ENCODE measurements at regions not wholly inside any gene's neighbourhood (a gene's known extent, or its start where the extent isn't known, plus 50 kb on each side); places are given as distances from the start of the nearest gene placed in this dataset.
"Not testable (repeated sequence)": the region's sequence is repeated elsewhere in the genome, so short reads cannot be mapped to it uniquely, and the experiment has no call there.

- no peak for DNase-seq
Measured at GRCh38 chr11:86749821-86750401, 50.4 kb upstream of the PRSS23 start.

GRCh38 chr11:86749376-86749775 is 51.0 kb upstream of the PRSS23 start:
- no peak for DNase-seq

- DNase-seq = no peak
Measured at GRCh38 chr11:86748296-86748695, 52.0 kb upstream of the PRSS23 start.

- no peak for DNase-seq
Measured at GRCh38 chr11:86747801-86748200, 52.5 kb upstream of the PRSS23 start.

GRCh38 chr11:86746514-86746913 is 53.8 kb upstream of the PRSS23 start:
- no peak for DNase-seq

- no peak for DNase-seq
Measured at GRCh38 chr11:86745571-86745970, 54.8 kb upstream of the PRSS23 start.

- DNase-seq = peak; percentile 5
Measured at GRCh38 chr11:86743223-86744118, 56.9 kb upstream of the PRSS23 start.

GRCh38 chr11:86741839-86742805 is 58.2 kb upstream of the PRSS23 start:
- no peak for DNase-seq

GRCh38 chr11:86741484-86741835 is 58.9 kb upstream of the PRSS23 start:
- DNase-seq = no peak

- peak; percentile 73 for DNase-seq
Measured at GRCh38 chr11:86740628-86741483, 59.5 kb upstream of the PRSS23 start.

GRCh38 chr11:86738568-86738967 is 61.8 kb upstream of the PRSS23 start:
- DNase-seq = no peak

GRCh38 chr11:86737737-86738136 is 62.6 kb upstream of the PRSS23 start:
- no peak for DNase-seq

GRCh38 chr11:86737230-86737629 is 63.1 kb upstream of the PRSS23 start:
- no peak for DNase-seq

- DNase-seq = no peak
Measured at GRCh38 chr11:86736291-86737143, 63.8 kb upstream of the PRSS23 start.

- DNase-seq = peak; percentile 13
Measured at GRCh38 chr11:86735451-86736290, 63.3 kb upstream of the ME3 start.

GRCh38 chr11:86732739-86733138 is 60.3 kb upstream of the ME3 start:
- not testable (repeated sequence) for DNase-seq

GRCh38 chr11:86732286-86732685 is 59.9 kb upstream of the ME3 start:
- DNase-seq = not testable (repeated sequence)

- DNase-seq = not testable (repeated sequence)
Measured at GRCh38 chr11:86729576-86729975, 57.2 kb upstream of the ME3 start.

- DNase-seq = no peak
Measured at GRCh38 chr11:86728562-86728961, 56.1 kb upstream of the ME3 start.

- DNase-seq = no peak
Measured at GRCh38 chr11:86726770-86727504, 54.5 kb upstream of the ME3 start.
